ENCODE measurements at regions not wholly inside any gene's neighbourhood (a gene's known extent, or its start where the extent isn't known, plus 50 kb on each side); places are given as distances from the start of the nearest gene placed in this dataset.
"Not testable (repeated sequence)": the region's sequence is repeated elsewhere in the genome, so short reads cannot be mapped to it uniquely, and the experiment has no call there.

GRCh38 chr12:74365178-74365964 is 172.3 kb upstream of the ATXN7L3B start:
- ATAC-seq, result no peak
- DNase-seq, result no peak
- intact Hi-C loops (cut with DNase I), result no loop called here

GRCh38 chr12:74370608-74371216 is 166.9 kb upstream of the ATXN7L3B start:
- intact Hi-C loops (cut with DNase I), result no loop called here
- no peak for DNase-seq
- ATAC-seq, result peak; percentile 38 to 41

GRCh38 chr12:74379114-74379513 is 158.5 kb upstream of the ATXN7L3B start:
- ATAC-seq (no peak), DNase-seq (no peak)
- intact Hi-C loops (cut with DNase I), result no loop called here

- DNase-seq, result no peak
- intact Hi-C loops (cut with DNase I), result no loop called here
- no peak for ATAC-seq
These were observed 155.7 kb upstream of the ATXN7L3B start for GRCh38 chr12:74381958-74382357.

- DNase-seq, result no peak
- ATAC-seq, result peak in 1 of 2 donors; percentile 47
- intact Hi-C loops (cut with DNase I), result no loop called here
These were observed 154.7 kb upstream of the ATXN7L3B start for GRCh38 chr12:74382983-74383382.

- no peak for ATAC-seq
- no peak for DNase-seq
- intact Hi-C loops (cut with DNase I), result no loop called here
These were observed 146.4 kb upstream of the ATXN7L3B start for GRCh38 chr12:74391283-74391682.

- ATAC-seq, result no peak
- DNase-seq, result no peak
- intact Hi-C loops (cut with DNase I), result no loop called here
These were observed 144.4 kb upstream of the ATXN7L3B start for GRCh38 chr12:74393272-74393671.

- intact Hi-C loops (cut with DNase I), result no loop called here
- DNase-seq (no peak), ATAC-seq (no peak)
These were observed 143.0 kb upstream of the ATXN7L3B start for GRCh38 chr12:74394647-74395046.

- intact Hi-C loops (cut with DNase I), result no loop called here
- ATAC-seq, result no peak
- DNase-seq, result no peak
These were observed 136.6 kb upstream of the ATXN7L3B start for GRCh38 chr12:74401035-74401434.

GRCh38 chr12:74401966-74402365 is 135.7 kb upstream of the ATXN7L3B start:
- intact Hi-C loops (cut with DNase I), result no loop called here
- no peak for DNase-seq
- no peak for ATAC-seq

- ATAC-seq; DNase-seq; intact Hi-C loops (cut with DNase I): not testable (repeated sequence)
These were observed 134.5 kb upstream of the ATXN7L3B start for GRCh38 chr12:74403221-74403470.

- intact Hi-C loops (cut with DNase I), result no loop called here
- DNase-seq (no peak), ATAC-seq (no peak)
These were observed 129.0 kb upstream of the ATXN7L3B start for GRCh38 chr12:74408601-74409166.

GRCh38 chr12:74412606-74413230 is 124.9 kb upstream of the ATXN7L3B start:
- DNase-seq (no peak), ATAC-seq (no peak)
- intact Hi-C loops (cut with DNase I), result no loop called here

GRCh38 chr12:74415633-74416032 is 122.0 kb upstream of the ATXN7L3B start:
- DNase-seq (no peak), ATAC-seq (no peak)
- intact Hi-C loops (cut with DNase I), result no loop called here

- intact Hi-C loops (cut with DNase I), result no loop called here
- ATAC-seq (no peak), DNase-seq (no peak)
These were observed 119.1 kb upstream of the ATXN7L3B start for GRCh38 chr12:74418573-74418972.

GRCh38 chr12:74424778-74425177 is 112.9 kb upstream of the ATXN7L3B start:
- no peak for DNase-seq
- intact Hi-C loops (cut with DNase I), result no loop called here
- no peak for ATAC-seq

GRCh38 chr12:74426091-74426490 is 111.5 kb upstream of the ATXN7L3B start:
- no peak for ATAC-seq
- DNase-seq, result no peak
- intact Hi-C loops (cut with DNase I), result no loop called here

- ATAC-seq (no peak), DNase-seq (no peak)
- intact Hi-C loops (cut with DNase I), result no loop called here
These were observed 108.1 kb upstream of the ATXN7L3B start for GRCh38 chr12:74429535-74429934.

- no peak for DNase-seq
- ATAC-seq, result no peak
- intact Hi-C loops (cut with DNase I), result no loop called here
These were observed 105.8 kb upstream of the ATXN7L3B start for GRCh38 chr12:74431801-74432200.

- DNase-seq (no peak), ATAC-seq (no peak)
- intact Hi-C loops (cut with DNase I), result no loop called here
These were observed 97.2 kb upstream of the ATXN7L3B start for GRCh38 chr12:74440469-74440868.

GRCh38 chr12:74441872-74442271 is 95.8 kb upstream of the ATXN7L3B start:
- no peak for DNase-seq

More at GRCh38 chr12:74441872-74442271, 95.8 kb upstream of the ATXN7L3B start:
- intact Hi-C loops (cut with DNase I), result no loop called here
- ATAC-seq, result no peak

Measured in left cardiac atrium (tissue), 4 donors.